Thoracic aorta (tissue), 2 donors: ENCODE measurements at regions not wholly inside any gene's neighbourhood (a gene's known extent, or its start where the extent isn't known, plus 50 kb on each side); places are given as distances from the start of the nearest gene placed in this dataset.

Experiments
- ATAC-seq: fragments of 150-250 bp; one replicate; pipeline ENCODE4 v1.8.0; 2017; ENCODE audit warnings: low read depth; ENCODE audit not compliant: insufficient number of reproducible peaks, low FRiP score
- DNase-seq: peaks from one replicate; pipeline ENCODE4 v3.0.0-alpha.2; 2020; ENCODE audit warnings: low spot score
- H3K27ac ChIP-seq, 2 donors: fragments of 200-600 bp; sonication (generic); 1 replicate in 1 of 2; 2 replicates in 1 of 2; pipeline ENCODE4 v1.5.1; 2016; ENCODE audit warnings: mild to moderate bottlenecking in 2 of 2, moderate library complexity in 2 of 2
- H3K27me3 ChIP-seq: fragments of 200-600 bp; sonication (generic); replicated peaks from 2 replicates; pipeline ENCODE4 v1.6.0; 2016; ENCODE audit warnings: mild to moderate bottlenecking; ENCODE audit not compliant: insufficient read depth
- H3K36me3 ChIP-seq: fragments of 200-600 bp; sonication (generic); one replicate; pipeline ENCODE4 v1.5.1; 2016
- H3K4me1 ChIP-seq, 2 donors: fragments of 200-600 bp; sonication (generic); 1 replicate in 1 of 2; 2 replicates in 1 of 2; pipeline versions ENCODE4 v1.5.1 to v1.6.0; 2016; ENCODE audit warnings: low read depth in 2 of 2, mild to moderate bottlenecking in 1 of 2; ENCODE audit not compliant: control insufficient read depth in 1 of 2
- H3K4me3 ChIP-seq: fragments of 200-600 bp; sonication (generic); 2 replicates; pipeline ENCODE4 v1.5.1; 2016; ENCODE audit warnings: mild to moderate bottlenecking
- H3K9me3 ChIP-seq: fragments of 200-600 bp; sonication (generic); 2 replicates; pipeline ENCODE4 v1.5.1; 2016
- CTCF ChIP-seq: fragments of 200-600 bp; sonication (generic); IDR thresholded peaks from one replicate; pipeline ENCODE4 v1.5.1; 2019; ENCODE audit warnings: antibody characterized with exemption

GRCh38 chr13:47437406-47437805, 540.6 kb upstream of the HTR2A start:
- TF ChIP-seq CTCF, result no peak
- Histone ChIP-seq H3K4me3 (no peak overlapping the region), H3K4me1 (no peaks in the 10 kb centered on the region), H3K27me3 (no peaks in the 10 kb centered on the region), H3K36me3 (no peaks in the 10 kb centered on the region), H3K9me3 (no peaks in the 10 kb centered on the region), H3K27ac (no peak overlapping the region)
- DNase-seq (no peak), ATAC-seq (no peak)

GRCh38 chr13:47433461-47434005, 536.7 kb upstream of the HTR2A start:
- H3K36me3 ChIP-seq, result no peaks in the 10 kb centered on the region
- H3K27me3 ChIP-seq, result no peaks in the 10 kb centered on the region
- no peak overlapping the region for H3K4me3 ChIP-seq
- no peak for DNase-seq
- no peak overlapping the region for H3K27ac ChIP-seq
- TF ChIP-seq CTCF, result no peak
- H3K4me1 ChIP-seq, result no peaks in the 10 kb centered on the region
- H3K9me3 ChIP-seq, result no peaks in the 10 kb centered on the region
- ATAC-seq, result no peak

- no peaks in the 10 kb centered on the region for H3K36me3 ChIP-seq
- H3K4me3 ChIP-seq, result no peak overlapping the region
- no peaks in the 10 kb centered on the region for H3K4me1 ChIP-seq
- DNase-seq, result no peak
- H3K27ac ChIP-seq, result no peak overlapping the region
- no peak for ATAC-seq
- no peak for TF ChIP-seq CTCF
- H3K27me3 ChIP-seq, result no peaks in the 10 kb centered on the region
- H3K9me3 ChIP-seq, result no peaks in the 10 kb centered on the region
Measured at GRCh38 chr13:47426126-47426849, 529.4 kb upstream of the HTR2A start.

- Histone ChIP-seq H3K9me3 (no peaks in the 10 kb centered on the region), H3K27me3 (no peaks in the 10 kb centered on the region), H3K36me3 (no peaks in the 10 kb centered on the region), H3K4me1 (no peaks in the 10 kb centered on the region), H3K4me3 (no peak overlapping the region), H3K27ac (no peak overlapping the region)
- ATAC-seq (no peak), DNase-seq (no peak)
- TF ChIP-seq CTCF, result no peak
Measured at GRCh38 chr13:47421525-47421924, 524.7 kb upstream of the HTR2A start.

GRCh38 chr13:47420568-47420967, 523.7 kb upstream of the HTR2A start:
- Histone ChIP-seq H3K27me3 (no peaks in the 10 kb centered on the region), H3K4me3 (no peak overlapping the region), H3K36me3 (no peaks in the 10 kb centered on the region), H3K4me1 (no peaks in the 10 kb centered on the region), H3K9me3 (no peaks in the 10 kb centered on the region), H3K27ac (no peak overlapping the region)
- no peak for TF ChIP-seq CTCF
- DNase-seq, result no peak
- ATAC-seq, result no peak
